ENCODE measurements at regions not wholly inside any gene's neighbourhood (a gene's known extent, or its start where the extent isn't known, plus 50 kb on each side); places are given as distances from the start of the nearest gene placed in this dataset.

DNA sequence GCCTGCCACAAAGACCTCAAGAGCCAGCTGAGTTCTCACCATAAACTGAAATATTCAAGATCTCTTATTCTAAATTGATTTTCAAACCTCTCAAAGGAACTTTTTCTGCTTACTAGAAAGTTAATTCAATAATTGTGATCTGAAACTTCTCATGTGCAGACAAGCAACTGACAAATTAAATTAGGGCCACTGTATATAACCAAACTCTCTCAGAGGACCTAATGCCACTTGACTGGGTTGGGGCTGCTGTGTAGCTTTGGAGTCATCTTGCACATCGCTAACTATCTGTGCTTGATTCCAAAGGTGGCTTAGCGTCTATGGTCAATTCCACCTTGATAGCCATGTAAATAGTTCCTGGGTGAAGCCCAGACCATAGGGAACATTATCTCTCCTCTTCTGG is 345.2 kb downstream of the GPR37 start:
- Histone ChIP-seq H3K4me1 (no peaks in the 10 kb centered on the region), H3K27ac (no peak overlapping the region), H3K36me3 (no peaks in the 10 kb centered on the region), H3K9me3 (no peaks in the 10 kb centered on the region), H3K27me3 (no peaks in the 10 kb centered on the region), H3K4me3 (no peak overlapping the region)
- ATAC-seq (ENCODE audit: low FRiP score in 2 of 2), result no peak
- no peak for DNase-seq
- 82 to 100% methylated on average over 2 of the region's 2 CpGs for WGBS, 2 donors
- TF ChIP-seq CTCF (IDR thresholded peaks at IDR 0.05), result no peak
- TF ChIP-seq EP300 (IDR thresholded peaks at IDR 0.05), result no peak
- TF ChIP-seq POLR2AphosphoS5 (IDR thresholded peaks at IDR 0.05), result no peak
- TF ChIP-seq POLR2A (IDR thresholded peaks at IDR 0.05), result no peak

GRCh38 chr7:124413029-124413428 is 352.6 kb downstream of the GPR37 start:
- DNase-seq (no peak), ATAC-seq (ENCODE audit: low FRiP score in 2 of 2) (no peak)
- 41 to 43% methylated on average over 3 of the region's 3 CpGs for WGBS, 2 donors
- no peak overlapping the region for H3K4me3 ChIP-seq
- TF ChIP-seq POLR2A (IDR thresholded peaks at IDR 0.05) (no peak), POLR2AphosphoS5 (IDR thresholded peaks at IDR 0.05) (no peak), EP300 (IDR thresholded peaks at IDR 0.05) (no peak), CTCF (IDR thresholded peaks at IDR 0.05) (no peak)
- no peak overlapping the region for H3K27ac ChIP-seq
- no peaks in the 10 kb centered on the region for H3K4me1 ChIP-seq
- H3K9me3 ChIP-seq, result no peaks in the 10 kb centered on the region
- H3K27me3 ChIP-seq, result no peaks in the 10 kb centered on the region
- H3K36me3 ChIP-seq, result no peaks in the 10 kb centered on the region

GRCh38 chr7:124412531-124412930 is 353.1 kb downstream of the GPR37 start:
- H3K36me3 ChIP-seq, result no peaks in the 10 kb centered on the region
- no peak for TF ChIP-seq EP300 (IDR thresholded peaks at IDR 0.05)
- TF ChIP-seq CTCF (IDR thresholded peaks at IDR 0.05), result no peak
- TF ChIP-seq POLR2AphosphoS5 (IDR thresholded peaks at IDR 0.05), result no peak
- TF ChIP-seq POLR2A (IDR thresholded peaks at IDR 0.05), result no peak
- ATAC-seq (ENCODE audit: low FRiP score in 2 of 2) (no peak), DNase-seq (no peak)
- 51 to 59% methylated on average over 6 of the region's 6 CpGs for WGBS, 2 donors
- no peaks in the 10 kb centered on the region for H3K4me1 ChIP-seq
- H3K27ac ChIP-seq, result no peak overlapping the region
- H3K27me3 ChIP-seq, result no peaks in the 10 kb centered on the region
- H3K9me3 ChIP-seq, result no peaks in the 10 kb centered on the region
- no peak overlapping the region for H3K4me3 ChIP-seq

GRCh38 chr7:124411796-124412195 is 353.8 kb downstream of the GPR37 start:
- 38 to 46% methylated on average over 7 of the region's 7 CpGs for WGBS, 2 donors
- H3K4me1 ChIP-seq, result no peaks in the 10 kb centered on the region
- TF ChIP-seq POLR2A (IDR thresholded peaks at IDR 0.05) (no peak), CTCF (IDR thresholded peaks at IDR 0.05) (no peak), EP300 (IDR thresholded peaks at IDR 0.05) (no peak), POLR2AphosphoS5 (IDR thresholded peaks at IDR 0.05) (no peak)
- no peak overlapping the region for H3K27ac ChIP-seq
- H3K36me3 ChIP-seq, result no peaks in the 10 kb centered on the region
- H3K27me3 ChIP-seq, result no peaks in the 10 kb centered on the region
- DNase-seq (no peak), ATAC-seq (ENCODE audit: low FRiP score in 2 of 2) (no peak)
- no peak overlapping the region for H3K4me3 ChIP-seq
- H3K9me3 ChIP-seq, result no peaks in the 10 kb centered on the region

DNA sequence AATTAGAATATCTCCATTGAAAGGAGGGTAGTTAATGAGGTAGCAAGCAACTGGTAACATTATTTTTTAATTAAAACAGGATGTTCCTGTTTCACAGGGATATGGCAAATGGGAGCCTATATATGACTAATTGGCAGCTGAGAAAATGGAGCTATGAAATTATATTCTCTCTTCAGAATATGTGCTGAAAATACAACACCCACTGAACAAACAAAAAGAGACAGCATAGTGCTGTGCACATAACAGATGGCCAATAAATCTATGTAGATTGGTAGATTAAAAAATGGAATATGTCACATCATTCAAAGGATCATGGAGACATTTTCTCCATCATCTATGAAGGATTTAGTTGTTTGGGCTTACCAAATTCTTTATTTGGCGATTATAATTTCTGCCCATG is 362.0 kb downstream of the GPR37 start:
- Histone ChIP-seq H3K36me3 (no peaks in the 10 kb centered on the region), H3K27ac (no peak overlapping the region), H3K4me3 (no peak overlapping the region), H3K27me3 (no peaks in the 10 kb centered on the region), H3K9me3 (no peaks in the 10 kb centered on the region), H3K4me1 (no peaks in the 10 kb centered on the region)
- TF ChIP-seq POLR2A (IDR thresholded peaks at IDR 0.05) (no peak), EP300 (IDR thresholded peaks at IDR 0.05) (no peak), CTCF (IDR thresholded peaks at IDR 0.05) (no peak), POLR2AphosphoS5 (IDR thresholded peaks at IDR 0.05) (no peak)
- ATAC-seq (ENCODE audit: low FRiP score in 2 of 2) (no peak), DNase-seq (no peak)
- WGBS, 2 donors, result 81 to 89% methylated on average over 1 of the region's 1 CpG
